H1 (cell line): ENCODE measurements at regions not wholly inside any gene's neighbourhood (a gene's known extent, or its start where the extent isn't known, plus 50 kb on each side); places are given as distances from the start of the nearest gene placed in this dataset.

ENCODE experiments used
- CTCF ChIA-PET: fragments of 300-600 bp; sonication (Branson Sonifier 250); formaldehyde crosslinking; loops from one replicate; lab custom pipeline; 2021; ENCODE audit not compliant: partially characterized antibody; lab: Charles Lee
- POLR2A ChIA-PET: fragments of 300-600 bp; sonication (Branson Sonifier 250); formaldehyde crosslinking; loops from one replicate; lab custom pipeline; 2021; ENCODE audit warnings: inconsistent platforms; ENCODE audit not compliant: partially characterized antibody; lab: Charles Lee
- DNase-seq, 2 experiments: peaks; one replicate each; pipeline versions ENCODE4 v3.0.0 to v3.0.0-alpha.2; 2010 to 2022; ENCODE audit warnings: low spot score in 2 of 2, low read depth in 1 of 2, mixed read lengths in 1 of 2
- FAIRE-seq: peaks from 2 replicates; lab custom pipeline; 2011; peaks lifted over from hg19 to GRCh38; lab: Jason Lieb, UNC
- H2AFZ ChIP-seq: 2 replicates; pipeline ENCODE4 v1.8.1; 2012; ENCODE audit warnings: low read length, inconsistent platforms
- H2AK5ac ChIP-seq: 2 replicates; pipeline ENCODE4 v1.6.1; 2013; ENCODE audit warnings: low read depth, low read length
- H2BK120ac ChIP-seq: replicated peaks from 2 replicates; pipeline ENCODE3; 2013; ENCODE audit warnings: low read depth, low read length, inconsistent platforms
- H2BK12ac ChIP-seq: 2 replicates; pipeline ENCODE4 v1.6.1; 2013; ENCODE audit warnings: low read depth, low read length
- H2BK15ac ChIP-seq: 2 replicates; pipeline ENCODE4 v1.6.1; 2013; ENCODE audit warnings: low read length
- H2BK20ac ChIP-seq: 2 replicates; pipeline ENCODE4 v1.6.1; 2013; ENCODE audit warnings: low read length
- H2BK5ac ChIP-seq: 2 replicates; pipeline ENCODE4 v1.6.1; 2013; ENCODE audit warnings: low read depth, low read length
- H3K14ac ChIP-seq: 2 replicates; pipeline ENCODE4 v1.6.1; 2013; ENCODE audit warnings: inconsistent platforms; ENCODE audit not compliant: insufficient read length
- H3K18ac ChIP-seq: 2 replicates; pipeline ENCODE4 v1.6.1; 2013; ENCODE audit warnings: low read length; ENCODE audit errors: extremely low read depth
- H3K23ac ChIP-seq: 2 replicates; pipeline ENCODE4 v1.6.1; 2013; ENCODE audit warnings: inconsistent platforms; ENCODE audit not compliant: insufficient read length
- H3K23me2 ChIP-seq: 2 replicates; pipeline ENCODE4 v1.6.1; 2013; ENCODE audit warnings: low read depth, low read length
- H3K27ac ChIP-seq: 2 replicates; pipeline ENCODE4 v1.6.1; 2011; ENCODE audit warnings: low read depth, low read length, inconsistent platforms
- H3K27me3 ChIP-seq, 4 experiments: replicated peaks in 1 of 4; 1 replicate in 1 of 4; 2 replicates in 3 of 4; pipeline versions ENCODE4 v1.6.1 to v1.8.1; 2011 to 2013; ENCODE audit warnings: low read length in 3 of 4, mild to moderate bottlenecking in 3 of 4, inconsistent platforms in 2 of 4, mixed read lengths in 2 of 4, moderate library complexity in 1 of 4; ENCODE audit not compliant: control insufficient read depth in 3 of 4, insufficient read depth in 3 of 4; ENCODE audit errors: extremely low read depth in 1 of 4
- H3K36me3 ChIP-seq, 4 experiments: 2 replicates each; pipeline versions ENCODE4 v1.6.1 to v1.8.1; 2011 to 2013; ENCODE audit warnings: mild to moderate bottlenecking in 4 of 4, low read length in 3 of 4, moderate library complexity in 2 of 4, control low read depth in 1 of 4, inconsistent platforms in 1 of 4; ENCODE audit not compliant: insufficient read depth in 4 of 4, control insufficient read depth in 2 of 4
- H3K4ac ChIP-seq: replicated peaks from 2 replicates; pipeline ENCODE3; 2013; ENCODE audit warnings: low read length, low read depth, mixed read lengths, inconsistent platforms; ENCODE audit not compliant: insufficient read length
- H3K4me1 ChIP-seq, 4 experiments: replicated peaks in 1 of 4; 1 replicate in 1 of 4; 2 replicates in 3 of 4; pipeline versions ENCODE4 v1.6.1 to v1.8.1; 2011 to 2013; ENCODE audit warnings: low read length in 3 of 4, inconsistent platforms in 2 of 4, mixed read lengths in 1 of 4; ENCODE audit not compliant: insufficient read depth in 4 of 4, control insufficient read depth in 3 of 4
- H3K4me2 ChIP-seq, 2 experiments: 2 replicates each; pipeline versions ENCODE4 v1.6.1 to v1.8.1; 2011 to 2013; ENCODE audit warnings: low read depth in 2 of 2, low read length in 2 of 2, control low read depth in 1 of 2, inconsistent platforms in 1 of 2, mild to moderate bottlenecking in 1 of 2; ENCODE audit not compliant: insufficient read depth in 1 of 2
- H3K4me3 ChIP-seq, 4 experiments: fragments of 200-600, 300-600 bp in 1 of 4; sonication (generic), shearing (Covaris generic), sonication (Bioruptor Twin) in 1 of 4; 2 replicates each; pipeline versions ENCODE4 v1.5.1 to v1.8.1; 2011 to 2016; ENCODE audit warnings: low read length in 4 of 4, low read depth in 3 of 4, control low read depth in 2 of 4, inconsistent platforms in 2 of 4, mild to moderate bottlenecking in 2 of 4, mixed read lengths in 1 of 4, moderate library complexity in 1 of 4; ENCODE audit not compliant: insufficient read depth in 2 of 4; ENCODE audit errors: extremely low read depth in 1 of 4
- H3K56ac ChIP-seq: replicated peaks from 2 replicates; pipeline ENCODE3; 2013; ENCODE audit warnings: low read depth, mild to moderate bottlenecking, mixed read lengths, low read length, inconsistent platforms; ENCODE audit not compliant: insufficient read length
- H3K79me1 ChIP-seq: 2 replicates; pipeline ENCODE4 v1.6.1; 2013; ENCODE audit warnings: low read depth, low read length, control low read depth
- H3K79me2 ChIP-seq, 2 experiments: 2 replicates each; pipeline versions ENCODE4 v1.6.1 to v1.8.1; 2012 to 2013; ENCODE audit warnings: low read length in 2 of 2, mild to moderate bottlenecking in 2 of 2, inconsistent platforms in 1 of 2; ENCODE audit not compliant: insufficient read depth in 2 of 2, control insufficient read depth in 1 of 2
- H3K9ac ChIP-seq, 4 experiments: replicated peaks in 1 of 4; 1 replicate in 1 of 4; 2 replicates in 3 of 4; pipeline versions ENCODE4 v1.6.1 to v1.8.1; 2011 to 2013; ENCODE audit warnings: low read depth in 3 of 4, low read length in 3 of 4, control low read depth in 2 of 4, mild to moderate bottlenecking in 2 of 4, moderate library complexity in 2 of 4, inconsistent platforms in 1 of 4; ENCODE audit errors: extremely low read depth in 1 of 4
- H3K9me3 ChIP-seq, 2 experiments: 2 replicates each; pipeline versions ENCODE4 v1.6.1 to v1.8.1; 2012 to 2013; ENCODE audit warnings: mild to moderate bottlenecking in 2 of 2, moderate library complexity in 2 of 2, control low read depth in 1 of 2, inconsistent platforms in 1 of 2, low read depth in 1 of 2, low read length in 1 of 2, mixed read lengths in 1 of 2; ENCODE audit not compliant: insufficient read depth in 2 of 2
- H4K20me1 ChIP-seq, 2 experiments: replicated peaks in 1 of 2; 2 replicates each; pipeline versions ENCODE3 to v1.8.1; 2011 to 2013; ENCODE audit warnings: inconsistent platforms in 2 of 2, low read length in 2 of 2, mild to moderate bottlenecking in 1 of 2; ENCODE audit not compliant: insufficient read depth in 2 of 2, control insufficient read depth in 1 of 2
- H4K5ac ChIP-seq: 2 replicates; pipeline ENCODE4 v1.6.1; 2013; ENCODE audit warnings: low read length, low read depth, mixed read lengths, inconsistent platforms; ENCODE audit not compliant: insufficient read length
- H4K8ac ChIP-seq: 2 replicates; pipeline ENCODE4 v1.8.0; 2013; ENCODE audit warnings: mild to moderate bottlenecking, moderate library complexity, low read length, inconsistent platforms; ENCODE audit not compliant: insufficient read depth; ENCODE audit errors: extremely low read depth
- H4K91ac ChIP-seq: replicated peaks from 2 replicates; pipeline ENCODE3; 2013; ENCODE audit warnings: low read length, mixed read lengths, inconsistent platforms; ENCODE audit not compliant: insufficient read length
- CEBPB ChIP-seq: IDR thresholded peaks from 2 replicates; pipeline ENCODE4 v1.6.1; 2012; ENCODE audit warnings: low read depth, low read length
- KDM1A ChIP-seq: fragments of 200-600, 300-600 bp; sonication (generic); IDR thresholded peaks from 2 replicates; pipeline ENCODE4 v1.7.1; 2016; ENCODE audit warnings: mild to moderate bottlenecking, low read length, borderline replicate concordance
- NANOG ChIP-seq: IDR thresholded peaks from 2 replicates; pipeline ENCODE4 v1.6.1; 2011; ENCODE audit warnings: low read length, low read depth, mild to moderate bottlenecking, inconsistent platforms; ENCODE audit not compliant: insufficient read depth, poor library complexity, severe bottlenecking
- POU5F1 ChIP-seq: IDR thresholded peaks from 2 replicates; pipeline ENCODE4 v1.6.1; 2011; ENCODE audit warnings: low read depth, mild to moderate bottlenecking, low read length, moderate library complexity
- TCF12 ChIP-seq: IDR thresholded peaks from 2 replicates; pipeline ENCODE4 v1.6.1; 2011; ENCODE audit warnings: low read depth, mild to moderate bottlenecking, low read length
- YY1 ChIP-seq: IDR thresholded peaks from 2 replicates; pipeline ENCODE4 v1.6.1; 2011; ENCODE audit warnings: low read depth, mild to moderate bottlenecking, low read length
- WGBS, 2 experiments: shearing (Covaris generic) in 1 of 2; methylation state at CpG; one replicate each; pipeline versions ENCODE4 v1.1.6 to v1.1.7; 2013 to 2015; ENCODE audit warnings: low lambda C conversion rate in 2 of 2, mixed read lengths in 2 of 2, inconsistent platforms in 1 of 2, low coverage in 1 of 2, missing lambda C conversion rate in 1 of 2; ENCODE audit not compliant: insufficient replicate concordance in 2 of 2, insufficient coverage in 1 of 2, insufficient read length in 1 of 2; ENCODE audit errors: extremely low coverage in 1 of 2, missing lambda C conversion rate in 1 of 2; 5-methylcytosine and 5-hydroxymethylcytosine counted together
- TF ChIP-seq, protein P1 (sequence below): IDR thresholded peaks from 2 replicates; pipeline ENCODE4 v1.6.1; 2012; ENCODE audit warnings: inconsistent platforms
- TF ChIP-seq, protein P2 (sequence below): IDR thresholded peaks from 2 replicates; pipeline ENCODE4 v1.6.1; 2012; ENCODE audit warnings: inconsistent platforms
- TF ChIP-seq, protein P3 (sequence below): IDR thresholded peaks from 2 replicates; pipeline ENCODE4 v1.6.1; 2011; ENCODE audit warnings: low read depth, mild to moderate bottlenecking, low read length; ENCODE audit not compliant: insufficient read depth

DNA sequence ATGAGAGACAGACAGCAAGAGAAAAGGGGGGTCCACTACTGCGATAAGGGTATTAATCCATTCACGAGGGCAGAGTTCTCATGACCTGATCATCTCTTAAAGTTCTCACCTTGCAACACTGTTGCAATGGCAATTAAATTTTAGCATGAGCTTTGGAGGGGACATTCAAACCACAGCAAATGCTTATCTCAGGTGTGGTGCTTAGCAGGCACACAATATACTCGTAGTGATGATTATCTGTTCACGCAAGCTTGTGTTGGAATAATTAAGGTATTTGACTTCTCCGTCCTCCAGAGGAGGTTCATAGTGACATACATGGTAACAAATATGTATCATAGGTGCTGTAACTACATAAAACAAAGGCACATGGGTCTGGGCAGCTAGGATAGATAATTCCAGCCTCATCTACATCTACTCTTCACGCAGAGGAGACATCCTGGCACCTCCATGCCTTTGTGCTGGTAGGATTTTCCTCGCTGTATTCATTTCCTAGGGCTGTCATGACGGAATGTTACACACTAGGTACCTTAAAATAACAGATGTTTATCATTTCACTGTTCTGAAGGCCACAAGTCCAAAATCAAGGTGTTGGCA lies 221.2 kb downstream of the RBM19 start:
- Histone ChIP-seq H3K14ac (no peak overlapping the region), H2BK12ac (no peak overlapping the region), H3K9ac (no peak overlapping the region), H2BK20ac (no peak overlapping the region), H2BK15ac (0 out of 2 replicates have a peak overlapping the region, but pooled peaks have one; percentile 49), H3K4ac (no peak overlapping the region), H3K56ac (no peak overlapping the region), H4K20me1 (no peaks in the 10 kb centered on the region), H3K4me3 (no peak overlapping the region), H3K4me1 (no peaks in the 10 kb centered on the region; a peak in 1 of 7 replicates), H3K79me2 (no peaks in the 10 kb centered on the region), H2BK5ac (no peak overlapping the region), H2AFZ (no peak overlapping the region), H4K5ac (no peak overlapping the region), H4K91ac (no peak overlapping the region), H3K36me3 (no peaks in the 10 kb centered on the region), H3K27me3 (peaks cover 3 to 11% (median 8%) of the 10 kb centered on the region in 4 experiments), H2BK120ac (no peak overlapping the region), H3K9me3 (peaks cover 0 to 3% of the 10 kb centered on the region in 2 experiments; a peak in 1 of 4 replicates), H2AK5ac (no peak overlapping the region), H3K4me2 (no peak overlapping the region), H4K8ac (no peak overlapping the region), H3K18ac (no peak overlapping the region), H3K27ac (no peak overlapping the region), H3K23me2 (no peaks in the 10 kb centered on the region), H3K79me1 (no peaks in the 10 kb centered on the region), H3K23ac (no peak overlapping the region)
- POLR2A ChIA-PET: no interaction called here
- CTCF ChIA-PET: interaction anchor here (0.6 to 2.2 kb wide), 3 partner anchors 14 to 1604 kb away, joined by 3 to 6 read pairs (median 4); no protein-coding TSS in a partner anchor
- FAIRE-seq: no peak
- 91% methylated on average over 8 of the region's 8 CpGs; no CpG with 5 or more reads in 1 of the 2 experiments for WGBS, 2 experiments
- DNase-seq: no peak
- TF ChIP-seq TCF12 (no peak), CEBPB (no peak), KDM1A (no peak), YY1 (no peak), NANOG (no peak), POU5F1 (no peak)
- TF ChIP-seq, protein P1, sequence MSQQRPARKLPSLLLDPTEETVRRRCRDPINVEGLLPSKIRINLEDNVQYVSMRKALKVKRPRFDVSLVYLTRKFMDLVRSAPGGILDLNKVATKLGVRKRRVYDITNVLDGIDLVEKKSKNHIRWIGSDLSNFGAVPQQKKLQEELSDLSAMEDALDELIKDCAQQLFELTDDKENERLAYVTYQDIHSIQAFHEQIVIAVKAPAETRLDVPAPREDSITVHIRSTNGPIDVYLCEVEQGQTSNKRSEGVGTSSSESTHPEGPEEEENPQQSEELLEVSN: no peak
- TF ChIP-seq, protein P2, sequence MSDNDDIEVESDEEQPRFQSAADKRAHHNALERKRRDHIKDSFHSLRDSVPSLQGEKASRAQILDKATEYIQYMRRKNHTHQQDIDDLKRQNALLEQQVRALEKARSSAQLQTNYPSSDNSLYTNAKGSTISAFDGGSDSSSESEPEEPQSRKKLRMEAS: no peak
- TF ChIP-seq, protein P3, sequence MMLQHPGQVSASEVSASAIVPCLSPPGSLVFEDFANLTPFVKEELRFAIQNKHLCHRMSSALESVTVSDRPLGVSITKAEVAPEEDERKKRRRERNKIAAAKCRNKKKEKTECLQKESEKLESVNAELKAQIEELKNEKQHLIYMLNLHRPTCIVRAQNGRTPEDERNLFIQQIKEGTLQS: no peak
